ENCODE measurements at regions not wholly inside any gene's neighbourhood (a gene's known extent, or its start where the extent isn't known, plus 50 kb on each side); places are given as distances from the start of the nearest gene placed in this dataset.

GRCh38 chr4:1571165-1572009 is 112.7 kb downstream of the FAM53A start:
- H3K4me3 ChIP-seq (ENCODE audit: low read length): no peak overlapping the region
- DNase-seq (ENCODE audit: low read depth): no peak
- TF ChIP-seq CTCF (IDR thresholded peaks at IDR 0.05; ENCODE audit: insufficient read depth, low read depth, low read length, missing control alignments): no peak

GRCh38 chr4:1570291-1571164 is 113.6 kb downstream of the FAM53A start:
- no peak for TF ChIP-seq CTCF (IDR thresholded peaks at IDR 0.05; ENCODE audit: insufficient read depth, low read depth, low read length, missing control alignments)
- H3K4me3 ChIP-seq (ENCODE audit: low read length): no peak overlapping the region
- no peak for DNase-seq (ENCODE audit: low read depth)

GRCh38 chr4:1569461-1570151 is 114.5 kb downstream of the FAM53A start:
- no peak overlapping the region for H3K4me3 ChIP-seq (ENCODE audit: low read length)
- TF ChIP-seq CTCF (IDR thresholded peaks at IDR 0.05; ENCODE audit: insufficient read depth, low read depth, low read length, missing control alignments): no peak
- DNase-seq (ENCODE audit: low read depth): no peak

GRCh38 chr4:1568855-1569460 is 115.2 kb downstream of the FAM53A start:
- TF ChIP-seq CTCF (IDR thresholded peaks at IDR 0.05; ENCODE audit: insufficient read depth, low read depth, low read length, missing control alignments): no peak
- DNase-seq (ENCODE audit: low read depth): no peak
- H3K4me3 ChIP-seq (ENCODE audit: low read length): no peak overlapping the region

GRCh38 chr4:1567808-1568581 is 116.1 kb downstream of the FAM53A start:
- no peak overlapping the region for H3K4me3 ChIP-seq (ENCODE audit: low read length)
- no peak for DNase-seq (ENCODE audit: low read depth)
- TF ChIP-seq CTCF (IDR thresholded peaks at IDR 0.05; ENCODE audit: insufficient read depth, low read depth, low read length, missing control alignments): no peak

- TF ChIP-seq CTCF (IDR thresholded peaks at IDR 0.05; ENCODE audit: insufficient read depth, low read depth, low read length, missing control alignments): no peak
- DNase-seq (ENCODE audit: low read depth): no peak
- H3K4me3 ChIP-seq (ENCODE audit: low read length): no peak overlapping the region
Observed at GRCh38 chr4:1567519-1567807, 116.7 kb downstream of the FAM53A start.
